ENCODE measurements at regions not wholly inside any gene's neighbourhood (a gene's known extent, or its start where the extent isn't known, plus 50 kb on each side); places are given as distances from the start of the nearest gene placed in this dataset.

GRCh38 chr13:82439159-82439904 lies 1442.9 kb downstream of the SLITRK1 start:
- TF ChIP-seq POLR2AphosphoS5 (IDR thresholded peaks at IDR 0.05), result no peak
- TF ChIP-seq CTCF (IDR thresholded peaks at IDR 0.05), result no peak
- no peak for TF ChIP-seq POLR2A (IDR thresholded peaks at IDR 0.05)

Data from gastroesophageal sphincter (tissue), 3 donors.